ENCODE measurements at regions not wholly inside any gene's neighbourhood (a gene's known extent, or its start where the extent isn't known, plus 50 kb on each side); places are given as distances from the start of the nearest gene placed in this dataset.

DNA sequence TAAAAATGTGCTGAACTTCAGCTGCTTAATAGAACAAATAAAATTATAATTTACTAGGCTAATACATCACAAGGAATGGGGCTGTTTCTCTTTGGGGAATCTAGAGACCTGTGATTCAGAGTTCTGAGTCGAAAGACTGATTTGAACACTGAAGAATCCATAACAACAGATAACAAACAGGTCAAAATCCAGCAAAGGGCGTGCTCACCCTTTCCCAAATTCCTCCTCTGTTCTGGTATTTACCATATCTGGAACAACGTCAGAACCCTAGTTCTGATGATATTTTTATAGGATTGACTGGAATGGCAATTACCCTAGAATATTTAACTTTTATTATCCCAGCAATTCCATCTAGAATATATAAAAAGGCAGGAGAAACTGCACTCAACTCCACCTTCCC, 66.0 kb upstream of the ITGA6 start:
- Histone ChIP-seq H3K36me3 (ENCODE audit: control insufficient read depth in 2 of 3, insufficient read depth in 3 of 3, low read length in 3 of 3) (no peaks in the 10 kb centered on the region), H3K4me3 (ENCODE audit: low read length in 3 of 3) (no peak overlapping the region), H3K4me1 (ENCODE audit: control insufficient read depth in 2 of 3, insufficient read depth in 2 of 3, low read depth in 1 of 3, low read length in 3 of 3) (no peaks in the 10 kb centered on the region), H3K9me3 (ENCODE audit: control insufficient read depth in 2 of 3, insufficient read depth in 1 of 3, low read length in 3 of 3) (no peaks in the 10 kb centered on the region), H3K27me3 (ENCODE audit: control insufficient read depth, insufficient read depth, low read length) (no peaks in the 10 kb centered on the region), H3K9ac (ENCODE audit: low read length in 3 of 3) (no peak overlapping the region), H3K27ac (ENCODE audit: low read depth in 2 of 2, low read length in 2 of 2) (no peak overlapping the region)
- TF ChIP-seq, protein P1, sequence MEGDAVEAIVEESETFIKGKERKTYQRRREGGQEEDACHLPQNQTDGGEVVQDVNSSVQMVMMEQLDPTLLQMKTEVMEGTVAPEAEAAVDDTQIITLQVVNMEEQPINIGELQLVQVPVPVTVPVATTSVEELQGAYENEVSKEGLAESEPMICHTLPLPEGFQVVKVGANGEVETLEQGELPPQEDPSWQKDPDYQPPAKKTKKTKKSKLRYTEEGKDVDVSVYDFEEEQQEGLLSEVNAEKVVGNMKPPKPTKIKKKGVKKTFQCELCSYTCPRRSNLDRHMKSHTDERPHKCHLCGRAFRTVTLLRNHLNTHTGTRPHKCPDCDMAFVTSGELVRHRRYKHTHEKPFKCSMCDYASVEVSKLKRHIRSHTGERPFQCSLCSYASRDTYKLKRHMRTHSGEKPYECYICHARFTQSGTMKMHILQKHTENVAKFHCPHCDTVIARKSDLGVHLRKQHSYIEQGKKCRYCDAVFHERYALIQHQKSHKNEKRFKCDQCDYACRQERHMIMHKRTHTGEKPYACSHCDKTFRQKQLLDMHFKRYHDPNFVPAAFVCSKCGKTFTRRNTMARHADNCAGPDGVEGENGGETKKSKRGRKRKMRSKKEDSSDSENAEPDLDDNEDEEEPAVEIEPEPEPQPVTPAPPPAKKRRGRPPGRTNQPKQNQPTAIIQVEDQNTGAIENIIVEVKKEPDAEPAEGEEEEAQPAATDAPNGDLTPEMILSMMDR (IDR thresholded peaks at IDR 0.05; ENCODE audit: borderline replicate concordance, extremely low read depth, insufficient read depth) = no peak
- no peak for DNase-seq
- intact Hi-C loops (cut with DNase I) = no loop called here
- FAIRE-seq = no peak

DNA sequence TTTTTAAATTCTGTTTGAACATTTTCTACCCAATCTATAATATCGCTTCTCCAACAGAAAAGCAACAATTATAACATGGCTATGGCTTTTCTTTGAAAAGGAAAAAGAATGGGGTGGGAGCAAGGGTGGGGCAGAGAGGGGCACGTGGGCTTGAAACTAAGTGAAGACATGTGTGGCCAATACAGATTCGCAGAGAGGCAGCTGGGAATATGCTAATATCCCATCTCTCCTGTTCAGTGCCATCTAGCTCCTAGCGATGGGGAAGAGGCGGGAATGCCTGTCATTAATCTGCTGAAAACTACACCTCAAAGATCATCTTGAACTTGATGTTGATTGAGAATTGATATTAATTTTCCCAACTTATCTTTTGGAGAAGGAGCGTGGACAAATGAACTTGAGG, 65.5 kb upstream of the ITGA6 start:
- TF ChIP-seq, protein P1 (IDR thresholded peaks at IDR 0.05; ENCODE audit: borderline replicate concordance, extremely low read depth, insufficient read depth) = no peak
- Histone ChIP-seq H3K36me3 (ENCODE audit: control insufficient read depth in 2 of 3, insufficient read depth in 3 of 3, low read length in 3 of 3) (no peaks in the 10 kb centered on the region), H3K9me3 (ENCODE audit: control insufficient read depth in 2 of 3, insufficient read depth in 1 of 3, low read length in 3 of 3) (no peaks in the 10 kb centered on the region), H3K4me1 (ENCODE audit: control insufficient read depth in 2 of 3, insufficient read depth in 2 of 3, low read depth in 1 of 3, low read length in 3 of 3) (no peaks in the 10 kb centered on the region), H3K4me3 (ENCODE audit: low read length in 3 of 3) (no peak overlapping the region), H3K9ac (ENCODE audit: low read length in 3 of 3) (no peak overlapping the region), H3K27ac (ENCODE audit: low read depth in 2 of 2, low read length in 2 of 2) (no peak overlapping the region), H3K27me3 (ENCODE audit: control insufficient read depth, insufficient read depth, low read length) (no peaks in the 10 kb centered on the region)
- FAIRE-seq (no peak), DNase-seq (no peak)
- intact Hi-C loops (cut with DNase I) = no loop called here

DNA sequence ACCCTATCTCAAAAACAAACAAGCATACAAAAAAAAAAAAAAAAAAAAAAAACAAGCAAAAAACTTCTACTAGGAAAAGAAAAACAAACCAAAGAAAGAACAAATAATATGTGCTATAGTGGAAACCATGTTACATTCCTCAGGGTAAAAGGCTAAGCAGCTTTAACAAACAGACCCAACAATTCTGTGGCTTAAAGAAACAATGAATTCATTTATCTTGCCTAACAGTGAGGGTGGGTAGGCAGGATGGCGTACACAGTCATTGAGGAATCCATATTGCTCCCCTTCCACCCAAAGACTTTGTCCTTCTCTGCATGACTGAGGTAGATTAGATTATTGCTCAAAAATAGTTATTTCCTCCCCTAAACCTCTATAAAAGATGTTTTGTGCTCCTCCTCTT, 63.1 kb upstream of the ITGA6 start:
- intact Hi-C loops (cut with DNase I) = no loop called here
- no peaks in the 10 kb centered on the region for H3K36me3 ChIP-seq (ENCODE audit: control insufficient read depth in 2 of 3, insufficient read depth in 3 of 3, low read length in 3 of 3)
- no peak for DNase-seq
- H3K9ac ChIP-seq (ENCODE audit: low read length in 3 of 3) = no peak overlapping the region
- H3K9me3 ChIP-seq (ENCODE audit: control insufficient read depth in 2 of 3, insufficient read depth in 1 of 3, low read length in 3 of 3) = peaks cover 0 to 4% (median 3%) of the 10 kb centered on the region in 3 donors
- no peak for FAIRE-seq
- TF ChIP-seq, protein P1 (IDR thresholded peaks at IDR 0.05; ENCODE audit: borderline replicate concordance, extremely low read depth, insufficient read depth) = no peak
- H3K4me1 ChIP-seq (ENCODE audit: control insufficient read depth in 2 of 3, insufficient read depth in 2 of 3, low read depth in 1 of 3, low read length in 3 of 3) = no peaks in the 10 kb centered on the region
- H3K4me3 ChIP-seq (ENCODE audit: low read length in 3 of 3) = no peak overlapping the region
- H3K27ac ChIP-seq (ENCODE audit: low read depth in 2 of 2, low read length in 2 of 2) = no peak overlapping the region
- H3K27me3 ChIP-seq (ENCODE audit: control insufficient read depth, insufficient read depth, low read length) = no peaks in the 10 kb centered on the region

DNA sequence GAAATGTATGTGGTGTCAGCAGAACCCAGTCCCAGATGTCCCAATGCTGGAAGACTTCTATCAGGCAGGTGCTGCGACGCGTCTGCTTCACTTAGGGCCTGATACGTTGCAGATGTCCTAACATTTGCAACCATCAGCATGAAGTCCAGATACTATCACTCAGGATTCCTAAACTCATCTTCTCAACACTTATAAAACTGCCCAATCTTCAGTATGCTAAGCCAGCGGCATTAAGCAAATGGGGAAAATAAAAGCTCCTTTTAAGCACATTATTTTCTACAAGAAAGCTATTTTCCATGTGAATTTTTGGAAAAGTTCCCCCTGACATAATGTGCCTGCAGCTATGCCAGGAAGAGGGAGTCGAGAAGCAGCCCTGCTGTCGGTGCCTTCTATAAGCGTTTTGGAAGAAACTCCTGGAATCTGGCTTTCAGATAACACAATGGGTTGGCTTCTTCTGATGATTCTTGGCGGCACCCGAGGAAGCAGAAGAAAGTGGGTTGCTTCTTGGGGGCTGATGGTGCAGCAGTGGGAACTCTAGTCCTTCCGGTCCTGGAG, 60.7 kb upstream of the ITGA6 start:
- intact Hi-C loops (cut with DNase I) = no loop called here

More for the DNA sequence above, 60.7 kb upstream of the ITGA6 start:
- FAIRE-seq = no peak
- Histone ChIP-seq H3K27ac (ENCODE audit: low read depth in 2 of 2, low read length in 2 of 2) (no peak overlapping the region), H3K4me1 (ENCODE audit: control insufficient read depth in 2 of 3, insufficient read depth in 2 of 3, low read depth in 1 of 3, low read length in 3 of 3) (no peaks in the 10 kb centered on the region), H3K4me3 (ENCODE audit: low read length in 3 of 3) (no peak overlapping the region), H3K9me3 (ENCODE audit: control insufficient read depth in 2 of 3, insufficient read depth in 1 of 3, low read length in 3 of 3) (peaks cover 0 to 7% (median 3%) of the 10 kb centered on the region in 3 donors), H3K9ac (ENCODE audit: low read length in 3 of 3) (no peak overlapping the region), H3K36me3 (ENCODE audit: control insufficient read depth in 2 of 3, insufficient read depth in 3 of 3, low read length in 3 of 3) (no peaks in the 10 kb centered on the region), H3K27me3 (ENCODE audit: control insufficient read depth, insufficient read depth, low read length) (no peaks in the 10 kb centered on the region)
- no peak for DNase-seq
- TF ChIP-seq, protein P1 (IDR thresholded peaks at IDR 0.05; ENCODE audit: borderline replicate concordance, extremely low read depth, insufficient read depth) = no peak
